H1 (cell line): ENCODE measurements at regions not wholly inside any gene's neighbourhood (a gene's known extent, or its start where the extent isn't known, plus 50 kb on each side); places are given as distances from the start of the nearest gene placed in this dataset.

Experiments
- CEBPB ChIP-seq: IDR thresholded peaks from 2 replicates; pipeline ENCODE4 v1.6.1; 2012; ENCODE audit warnings: low read depth, low read length
- CTCF ChIP-seq, 3 experiments: IDR thresholded peaks; 1 replicate in 2 of 3; 2 replicates in 1 of 3; pipeline versions ENCODE4 v1.5.1 to v1.6.1; 2011; ENCODE audit warnings: low read length in 3 of 3, mild to moderate bottlenecking in 3 of 3, inconsistent platforms in 2 of 3, low read depth in 1 of 3, moderate library complexity in 1 of 3; ENCODE audit not compliant: insufficient read depth in 1 of 3; ENCODE audit errors: control extremely low read depth in 1 of 3
- EZH2 ChIP-seq: fragments of 200-600 bp; sonication (generic); IDR thresholded peaks from 2 replicates; pipeline ENCODE4 v1.7.1; 2012; ENCODE audit warnings: low read depth, mild to moderate bottlenecking, moderate library complexity, low read length, inconsistent platforms; ENCODE audit not compliant: severe bottlenecking
- JUN ChIP-seq: IDR thresholded peaks from 2 replicates; pipeline ENCODE4 v1.6.1; 2011; ENCODE audit warnings: low read depth, mild to moderate bottlenecking, improper control_type of control experiment, low read length
- POLR2A ChIP-seq, 2 experiments: IDR thresholded peaks; 1 replicate in 1 of 2; 2 replicates in 1 of 2; pipeline ENCODE4 v1.6.1; 2011; ENCODE audit warnings: low read depth in 2 of 2, low read length in 2 of 2, mild to moderate bottlenecking in 2 of 2; ENCODE audit errors: control extremely low read depth in 1 of 2
- POLR2AphosphoS5 ChIP-seq: IDR thresholded peaks from 2 replicates; pipeline ENCODE4 v1.6.1; 2011; ENCODE audit warnings: low read depth, low read length
- RBBP5 ChIP-seq: IDR thresholded peaks from 2 replicates; pipeline ENCODE4 v1.7.1; 2012; ENCODE audit warnings: low read depth, mild to moderate bottlenecking, inconsistent platforms, low read length, moderate library complexity, borderline replicate concordance
- RFX5 ChIP-seq: IDR thresholded peaks from 2 replicates; pipeline ENCODE4 v1.6.1; 2011; ENCODE audit warnings: low read depth, low read length, improper control_type of control experiment, borderline replicate concordance
- SAP30 ChIP-seq: fragments of 300-600 bp; sonication (generic); IDR thresholded peaks from 2 replicates; pipeline ENCODE4 v1.7.1; 2012; ENCODE audit warnings: low read length, moderate library complexity, mild to moderate bottlenecking, inconsistent platforms; ENCODE audit not compliant: insufficient read depth, insufficient replicate concordance
- SIN3A ChIP-seq, 2 experiments: IDR thresholded peaks in 1 of 2; conservative IDR thresholded peaks in 1 of 2; 2 replicates each; pipeline ENCODE4 v1.6.1; 2011 to 2012; ENCODE audit warnings: low read length in 2 of 2, improper control_type of control experiment in 1 of 2, low read depth in 1 of 2, mild to moderate bottlenecking in 1 of 2
- SUZ12 ChIP-seq: fragments of 200-600 bp; sonication (generic); IDR thresholded peaks from 2 replicates; pipeline ENCODE4 v1.6.1; 2012; ENCODE audit warnings: mild to moderate bottlenecking, inconsistent platforms, low read length, moderate library complexity, mixed read lengths
- TCF12 ChIP-seq: IDR thresholded peaks from 2 replicates; pipeline ENCODE4 v1.6.1; 2011; ENCODE audit warnings: low read depth, mild to moderate bottlenecking, low read length
- YY1 ChIP-seq: IDR thresholded peaks from 2 replicates; pipeline ENCODE4 v1.6.1; 2011; ENCODE audit warnings: low read depth, mild to moderate bottlenecking, low read length

GRCh38 chr16:86823125-86823524 lies 244.8 kb downstream of the FOXL1 start:
- TF ChIP-seq POLR2A (IDR thresholded peaks at IDR 0.05; ENCODE audit: control extremely low read depth in 1 of 2, low read depth in 2 of 2, low read length in 2 of 2) (no peak), CTCF (IDR thresholded peaks at IDR 0.05; ENCODE audit: control extremely low read depth in 1 of 3, insufficient read depth in 1 of 3, low read depth in 1 of 3, low read length in 3 of 3) (no peak), EZH2 (no peak), SAP30 (no peak), RBBP5 (no peak), CEBPB (no peak), POLR2AphosphoS5 (no peak), YY1 (no peak), SUZ12 (no peak), SIN3A (conservative IDR thresholded peaks at IDR 0.05 in 1 of 2, IDR thresholded peaks at IDR 0.05 in 1 of 2; ENCODE audit: low read depth in 1 of 2, low read length in 2 of 2) (no peak), JUN (no peak), TCF12 (no peak), RFX5 (no peak)
